NCI-H1417 (cell line): ENCODE measurements at regions not wholly inside any gene's neighbourhood (a gene's known extent, or its start where the extent isn't known, plus 50 kb on each side); places are given as distances from the start of the nearest gene placed in this dataset.
"Not testable (repeated sequence)": the region's sequence is repeated elsewhere in the genome, so short reads cannot be mapped to it uniquely, and the experiment has no call there.

Source experiments
- DNase-seq, 3 experiments: peaks; one replicate each; lab custom pipeline; 2025; lab: John Stamatoyannopoulos, UW

DNA sequence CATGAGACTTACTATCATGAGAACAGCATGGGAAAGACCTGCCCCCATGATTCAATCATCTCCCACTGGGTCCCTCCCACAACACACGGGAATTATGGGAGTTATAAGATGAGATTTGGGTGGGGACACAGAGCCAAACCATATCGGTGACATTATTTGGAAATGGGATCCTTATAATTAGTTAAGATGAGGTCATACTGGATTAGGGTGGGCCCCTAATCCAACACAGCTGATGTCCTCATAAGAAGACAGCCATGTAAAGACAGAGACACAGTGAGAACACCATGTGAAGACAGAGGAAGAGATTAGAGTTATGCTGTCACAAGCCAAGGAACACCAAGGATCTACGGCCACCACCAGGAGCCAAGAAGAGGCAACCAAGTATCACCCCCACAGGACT is 161.7 kb downstream of the SPTSSA start:
- DNase-seq: no peak

DNA sequence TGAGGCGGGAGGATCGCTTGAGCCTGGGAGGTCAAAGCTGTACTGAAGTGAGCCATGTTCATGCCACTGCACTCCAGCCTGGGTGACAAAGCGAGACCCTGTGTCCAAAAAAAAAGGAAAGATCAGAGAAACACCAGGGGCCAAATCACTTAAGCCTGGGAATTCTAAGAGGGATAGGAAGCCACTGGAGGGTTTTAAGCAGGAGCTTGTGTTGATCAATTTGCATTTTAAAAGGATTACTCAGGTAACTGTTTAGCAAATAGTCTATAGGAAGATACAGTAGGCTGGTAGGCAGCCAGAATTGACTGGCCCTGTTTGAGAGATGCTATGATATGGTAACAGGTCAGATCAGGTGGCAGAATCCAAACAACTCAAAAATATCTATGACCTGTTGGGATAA is 162.7 kb downstream of the SPTSSA start:
- DNase-seq: no peak

DNA sequence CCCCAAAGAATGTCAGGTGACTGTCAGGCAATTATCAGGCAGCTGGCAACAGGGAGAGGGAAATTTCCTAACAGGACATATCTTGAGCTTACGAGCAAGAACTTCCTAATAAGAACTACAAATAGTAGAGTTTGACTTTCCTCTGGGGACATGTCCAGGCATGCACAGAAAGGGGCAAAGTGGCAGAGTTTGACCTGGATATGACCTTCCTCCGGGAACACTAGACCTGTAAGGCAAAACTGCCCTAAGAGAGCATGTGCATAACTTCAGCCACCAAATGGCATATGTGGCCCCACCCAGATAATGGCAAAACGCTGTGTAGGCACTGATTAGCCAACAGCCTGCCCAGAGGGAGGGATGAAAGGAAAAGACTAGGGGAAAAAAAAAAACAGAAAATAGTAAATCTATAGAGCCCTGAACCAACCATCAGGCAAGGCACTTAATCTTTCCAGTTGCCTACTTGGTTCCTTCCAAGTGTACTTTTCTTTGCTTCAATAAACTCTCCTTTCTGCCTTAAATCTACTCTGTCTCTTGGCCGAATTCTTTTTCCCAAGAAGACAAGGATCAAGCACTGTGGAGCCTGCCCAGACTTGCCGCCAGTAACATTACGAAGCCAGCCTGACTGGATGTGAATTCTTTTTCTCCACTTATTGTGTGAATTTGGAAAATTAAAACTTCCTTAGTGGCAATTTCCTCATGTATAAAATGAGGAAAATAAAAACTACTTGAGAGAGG is 164.1 kb downstream of the SPTSSA start:
- no peak for DNase-seq

DNA sequence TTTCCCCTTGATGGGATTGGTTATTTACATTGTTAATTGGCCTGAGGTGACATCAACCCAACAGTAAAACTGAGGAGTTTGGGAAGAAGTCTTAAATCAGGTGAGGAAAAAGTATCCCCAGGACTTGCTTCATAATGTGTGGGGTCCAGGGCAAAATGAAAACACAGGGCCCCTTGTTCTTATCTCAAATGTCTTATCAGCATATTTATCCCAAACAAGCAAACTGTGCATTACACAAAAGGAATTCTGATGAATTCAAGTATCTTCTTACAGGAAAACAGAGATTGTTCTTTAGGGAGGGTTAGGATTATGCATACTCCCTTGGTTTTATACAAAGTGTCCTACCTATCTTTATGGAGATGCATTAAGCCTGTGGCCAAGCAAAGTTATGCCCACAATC is 178.4 kb downstream of the SPTSSA start:
- no peak for DNase-seq

DNA sequence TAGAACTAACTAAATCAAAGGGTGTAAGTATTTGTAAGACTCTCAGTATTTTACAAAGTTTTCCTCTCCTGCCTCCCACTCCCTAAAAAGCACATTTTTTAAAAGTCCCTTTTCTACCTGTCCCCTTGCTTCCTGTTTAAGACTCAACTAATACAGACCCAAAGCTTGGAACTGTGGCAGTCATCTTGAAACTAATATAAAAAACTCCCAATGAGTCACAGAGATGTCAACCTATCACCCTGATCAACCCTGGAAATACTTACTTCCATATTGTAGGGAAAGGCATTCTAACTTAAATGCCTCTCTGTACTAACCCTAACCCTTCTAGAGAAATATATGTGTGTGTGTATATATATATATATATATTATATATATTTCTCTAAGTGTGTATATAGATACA is 184.8 kb downstream of the SPTSSA start:
- DNase-seq: no peak

DNA sequence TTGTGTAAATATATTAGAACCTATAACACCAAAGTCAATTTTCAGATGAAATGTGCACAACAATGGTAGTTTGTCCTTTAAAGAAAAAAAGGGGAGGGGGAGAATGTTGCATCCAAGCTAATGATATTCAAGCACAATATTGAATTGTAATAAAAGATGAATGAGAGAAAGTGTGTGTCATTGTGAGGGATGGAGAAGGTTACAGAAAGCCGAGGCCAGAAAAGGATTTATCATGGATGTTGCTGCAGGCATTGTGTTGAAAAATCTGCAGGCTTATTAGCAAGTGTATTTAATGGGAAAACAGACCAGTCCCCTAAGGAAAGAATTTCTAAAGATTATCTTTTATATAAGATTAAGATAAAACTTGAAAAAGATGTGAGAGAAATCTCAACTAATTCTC is 186.5 kb downstream of the SPTSSA start:
- no peak for DNase-seq

DNA sequence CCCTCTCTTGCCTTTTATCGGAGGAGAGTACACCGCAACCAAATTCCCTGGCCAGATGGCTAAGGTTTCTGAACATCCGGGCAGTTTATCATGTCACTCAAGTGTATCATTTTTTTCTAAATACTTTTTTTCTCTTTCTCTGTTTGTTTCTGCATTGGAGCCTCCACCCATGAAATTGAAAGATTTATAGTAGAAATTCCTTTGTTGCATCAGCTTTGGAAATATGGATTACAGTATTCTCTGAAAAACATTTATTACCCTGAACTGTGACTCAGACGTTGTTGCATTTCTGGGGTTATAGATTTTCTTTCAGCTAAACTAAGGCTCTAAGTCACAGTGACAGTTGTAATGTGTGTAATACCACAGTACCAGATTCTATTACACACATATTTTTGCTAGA is 187.0 kb downstream of the SPTSSA start:
- DNase-seq: no peak

DNA sequence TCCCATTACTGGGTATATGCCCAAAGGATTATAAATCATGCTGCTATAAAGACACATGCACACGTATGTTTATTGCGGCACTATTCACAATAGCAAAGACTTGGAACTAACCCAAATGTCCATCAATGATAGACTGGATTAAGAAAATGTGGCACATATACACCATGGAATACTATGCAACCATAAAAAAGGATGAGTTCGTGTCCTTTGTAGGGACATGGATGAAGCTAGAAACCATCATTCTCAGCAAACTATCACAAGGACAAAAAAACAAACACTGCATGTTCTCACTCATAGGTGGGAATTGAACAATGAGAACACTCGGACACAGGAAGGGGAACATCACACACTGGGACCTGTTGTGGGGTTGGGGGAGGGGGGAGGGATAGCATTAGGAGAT is 188.3 kb downstream of the SPTSSA start:
- not testable (repeated sequence) for DNase-seq

DNA sequence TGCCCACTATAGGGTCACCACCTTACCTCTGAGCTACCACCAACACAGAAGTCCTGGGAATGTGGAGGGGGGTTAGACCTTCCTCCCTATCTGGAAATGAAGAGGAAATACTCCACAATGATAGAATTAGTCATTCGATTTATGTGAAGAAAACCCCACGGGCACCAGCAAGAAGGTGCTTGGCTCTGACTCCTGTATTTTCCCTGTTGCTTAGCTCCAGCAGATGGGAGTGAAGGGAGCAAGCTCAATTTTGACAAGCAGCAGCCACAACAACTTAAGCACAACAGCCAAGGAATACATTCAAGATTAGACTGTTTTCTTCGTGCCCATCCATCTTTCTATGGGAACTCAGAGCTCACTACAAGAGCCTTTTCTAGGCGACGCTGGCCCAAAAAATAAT is 191.7 kb downstream of the SPTSSA start:
- DNase-seq: no peak

DNA sequence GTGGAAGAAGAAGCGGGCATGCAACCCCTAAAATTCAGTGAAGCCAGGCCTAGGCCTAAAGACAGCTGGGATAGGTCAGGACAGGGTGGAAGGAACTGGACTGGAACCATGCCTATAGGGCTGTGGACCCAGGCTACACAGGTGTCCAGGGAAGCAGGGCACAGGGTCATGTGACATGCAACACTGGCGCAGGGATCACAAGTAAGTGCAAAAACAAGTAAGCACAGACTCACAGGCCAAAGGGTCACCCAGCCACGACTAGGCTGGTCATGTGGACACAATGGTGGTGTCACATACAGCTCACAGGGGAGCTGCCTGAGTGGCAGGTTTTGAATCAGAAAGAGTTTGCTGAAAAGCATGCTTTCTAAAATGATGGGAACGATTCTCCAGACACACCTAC is 195.7 kb downstream of the SPTSSA start:
- no peak for DNase-seq

DNA sequence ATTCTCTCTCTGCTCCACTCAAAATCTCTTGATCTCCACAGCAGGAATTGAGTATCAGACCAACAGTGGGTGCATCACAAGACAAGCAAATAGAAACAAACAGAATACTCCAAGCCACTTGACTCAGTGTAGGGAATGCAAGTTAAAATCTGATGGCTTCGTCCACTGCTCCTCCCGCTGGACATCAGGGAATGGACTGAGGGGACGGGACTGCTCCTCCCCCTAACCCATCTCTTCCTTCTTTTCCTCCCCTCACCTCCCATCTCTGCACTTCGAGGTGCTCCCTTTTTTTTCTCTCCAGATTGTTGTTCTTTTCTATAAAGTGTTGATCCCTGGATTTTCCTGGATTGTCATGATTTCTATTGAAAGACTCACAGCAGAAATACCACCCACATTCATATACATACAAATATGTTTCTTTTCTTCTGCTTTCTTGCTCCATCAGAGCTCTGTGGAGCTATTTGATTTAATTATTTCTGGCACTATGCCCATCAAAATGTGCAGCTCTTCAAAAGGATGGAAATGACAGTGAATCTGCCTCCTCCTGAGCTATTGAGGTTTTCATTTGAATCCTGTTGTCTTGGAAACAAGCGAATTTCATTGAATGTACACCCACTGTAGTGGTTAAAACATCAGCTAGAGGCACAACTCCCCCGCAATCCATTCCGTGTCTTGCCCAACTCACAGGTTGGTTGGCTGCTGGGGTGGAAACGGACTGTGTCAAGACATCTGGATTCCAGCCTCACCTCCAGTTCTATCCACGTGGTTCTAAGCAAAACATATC is 199.7 kb downstream of the SPTSSA start:
- peak in 1 of 3 experiments; percentile 31 for DNase-seq

DNA sequence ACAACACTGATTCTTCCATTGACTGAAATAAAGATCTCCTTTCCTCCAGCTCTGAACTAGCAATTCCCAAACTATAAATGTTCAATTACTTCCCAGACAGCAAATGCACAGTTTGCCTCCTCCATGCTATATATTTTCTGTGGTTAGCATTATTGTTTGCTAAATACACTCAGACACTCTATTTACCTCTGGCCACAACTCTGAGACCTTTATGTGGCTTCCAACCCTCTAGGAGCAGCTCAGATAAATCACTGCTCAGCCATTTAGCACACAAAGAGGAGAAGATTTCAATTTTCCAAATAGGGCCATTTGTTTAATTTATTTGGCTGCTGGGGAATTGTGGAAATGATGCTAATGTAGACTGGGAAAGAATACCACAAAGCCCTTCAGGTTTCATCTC is 202.0 kb downstream of the SPTSSA start:
- no peak for DNase-seq

DNA sequence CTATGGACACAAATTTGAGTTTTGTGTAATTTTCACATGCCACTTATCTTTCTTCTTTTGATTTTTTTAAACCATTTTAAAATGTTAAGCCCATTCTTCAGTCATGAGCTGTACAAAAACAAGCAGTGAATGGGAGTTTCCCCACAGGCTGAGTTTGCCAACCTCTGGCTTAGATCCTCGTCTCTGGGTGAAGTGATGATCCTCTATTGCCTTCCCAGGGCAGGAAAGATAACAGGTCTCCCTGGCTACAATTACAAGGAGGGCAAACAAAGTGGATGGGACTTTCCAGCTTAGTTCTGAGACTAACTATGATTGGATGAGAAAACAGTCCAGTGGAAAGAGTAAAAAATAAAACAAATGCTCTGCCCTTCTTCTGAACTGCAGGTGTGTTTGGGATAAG is 203.7 kb downstream of the SPTSSA start:
- DNase-seq: no peak

DNA sequence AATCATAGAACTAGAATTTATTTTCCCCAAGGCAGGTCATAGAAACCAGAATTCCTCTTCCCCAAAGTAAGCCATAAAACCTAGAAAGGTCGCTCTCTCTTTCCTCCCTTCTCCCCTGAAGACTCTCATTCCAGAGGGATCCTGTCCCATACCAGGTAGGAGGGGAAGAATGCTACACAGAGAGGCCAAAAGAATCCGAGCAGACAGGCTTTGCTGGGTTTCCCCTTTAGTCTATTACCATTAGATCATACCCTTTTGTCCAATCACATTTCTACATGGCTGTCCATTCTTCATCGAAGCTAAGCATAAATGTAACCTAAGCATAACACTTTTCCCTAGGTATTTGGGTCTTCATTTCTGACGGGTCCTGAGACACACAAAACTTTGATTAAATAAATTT is 204.5 kb downstream of the SPTSSA start:
- DNase-seq: no peak

DNA sequence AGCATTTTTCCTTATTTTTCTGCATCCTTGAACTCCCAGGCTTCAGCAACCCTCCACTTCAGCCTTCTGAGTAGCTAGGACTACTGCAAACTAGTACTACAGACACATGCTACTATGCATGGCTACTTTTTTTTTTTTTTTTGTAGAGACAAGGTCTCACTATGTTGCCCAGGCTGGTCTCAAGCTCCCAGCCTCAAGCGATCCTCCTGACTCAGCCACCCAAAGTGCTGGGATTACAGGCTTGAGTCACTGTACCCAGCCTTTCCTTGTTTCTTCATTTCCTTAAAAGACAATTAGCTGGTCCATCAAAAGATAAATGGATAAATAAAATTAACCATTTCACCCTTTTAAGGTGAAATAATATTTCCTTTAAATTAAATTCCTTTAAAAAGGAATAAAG is 205.8 kb downstream of the SPTSSA start:
- DNase-seq: no peak

DNA sequence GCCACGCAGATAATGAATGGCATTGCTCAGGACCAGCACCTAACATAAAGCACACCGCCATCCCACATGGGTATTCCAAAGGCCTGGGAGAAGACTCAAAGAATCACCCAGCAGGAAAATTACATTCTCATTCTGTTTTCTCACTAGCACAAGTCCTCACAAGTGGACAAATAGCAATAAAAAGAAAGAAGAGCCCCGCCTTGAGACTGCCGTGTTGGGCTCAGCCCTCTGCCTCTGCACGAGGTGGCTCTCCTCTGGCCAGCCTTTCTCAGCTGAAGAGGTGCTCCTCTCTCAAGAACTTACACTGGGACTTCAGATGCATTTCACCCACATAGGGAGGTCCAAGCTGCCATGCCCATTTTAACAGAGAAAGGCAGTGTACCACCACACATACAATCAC is 207.5 kb downstream of the SPTSSA start:
- DNase-seq: peak in 1 of 3 experiments; percentile 17

DNA sequence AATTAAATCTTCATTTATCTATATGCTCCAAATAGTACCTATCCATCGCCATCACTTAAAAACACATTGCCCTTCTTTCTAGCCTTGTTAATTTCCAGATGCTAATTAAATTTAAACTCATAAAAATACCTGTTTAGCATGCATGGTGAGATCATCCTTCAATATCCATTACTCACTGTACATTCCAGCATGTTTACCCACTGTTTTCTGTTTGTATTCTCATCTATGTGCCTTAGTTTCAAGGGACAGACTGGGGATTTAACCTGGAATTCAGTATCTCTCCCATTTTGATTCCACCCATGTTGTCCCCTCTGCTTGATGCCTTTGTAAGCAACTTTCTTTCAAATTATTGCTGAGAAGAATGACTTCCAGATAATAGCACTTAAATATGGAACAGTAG is 208.0 kb downstream of the SPTSSA start:
- no peak for DNase-seq

DNA sequence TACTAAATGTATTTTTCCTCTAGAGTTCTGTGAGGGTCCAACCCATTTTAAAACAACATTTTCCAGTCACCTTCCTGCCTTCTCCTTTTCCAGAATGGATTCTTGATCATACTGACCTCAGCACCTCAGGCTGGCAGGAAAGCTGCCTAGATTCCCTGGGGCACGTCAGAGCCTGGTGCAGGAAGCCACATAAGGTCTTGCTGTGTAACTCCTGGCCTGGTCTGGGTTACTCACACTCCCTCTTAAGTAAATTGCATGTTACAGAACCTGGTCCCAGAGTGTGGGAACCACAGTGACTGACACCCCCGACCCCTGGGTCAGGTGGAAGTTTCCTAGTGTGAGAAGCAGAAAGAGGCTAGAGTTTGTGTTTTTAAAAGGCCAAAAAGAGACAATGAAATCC is 209.8 kb downstream of the SPTSSA start:
- peak in 1 of 3 experiments; percentile 14 for DNase-seq

DNA sequence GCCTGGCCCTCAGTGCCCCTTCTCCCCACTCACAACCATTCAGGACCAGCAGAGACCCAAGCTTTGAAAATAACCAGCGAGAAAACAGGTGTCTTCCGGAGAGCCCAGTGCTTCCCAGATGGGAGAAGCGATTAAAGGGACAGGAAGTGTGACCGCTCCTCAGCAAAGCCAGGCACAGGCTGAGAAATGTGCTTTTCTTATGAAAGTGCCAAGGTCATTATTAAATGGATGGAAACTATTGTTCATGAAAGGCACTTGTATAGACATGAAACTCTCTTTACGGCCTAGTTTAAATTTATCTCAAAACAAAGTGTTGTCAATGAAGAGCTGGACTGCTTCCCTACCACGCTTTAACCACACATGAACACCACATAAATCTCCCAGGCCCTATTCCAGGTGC is 210.4 kb downstream of the SPTSSA start:
- peak in 1 of 3 experiments; percentile 19 for DNase-seq

DNA sequence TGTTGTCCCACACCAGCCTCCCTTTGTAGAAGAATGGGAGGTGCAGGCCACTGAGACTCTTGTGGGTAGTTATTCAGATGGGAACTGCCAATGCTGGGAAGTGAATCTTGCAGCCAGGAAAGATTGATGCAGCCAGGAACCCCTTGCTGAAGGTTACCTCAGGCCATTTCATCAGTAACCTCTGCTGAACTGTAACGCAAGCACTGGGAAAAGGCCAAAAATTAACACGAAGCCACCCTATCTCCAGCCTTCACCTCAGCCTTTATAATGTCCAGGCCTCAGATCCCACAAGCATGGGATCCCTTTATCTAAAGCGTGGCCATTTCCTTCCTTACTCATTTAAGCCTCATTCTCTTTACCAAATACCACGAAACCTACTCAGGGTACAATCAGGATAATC is 211.1 kb downstream of the SPTSSA start:
- no peak for DNase-seq

DNA sequence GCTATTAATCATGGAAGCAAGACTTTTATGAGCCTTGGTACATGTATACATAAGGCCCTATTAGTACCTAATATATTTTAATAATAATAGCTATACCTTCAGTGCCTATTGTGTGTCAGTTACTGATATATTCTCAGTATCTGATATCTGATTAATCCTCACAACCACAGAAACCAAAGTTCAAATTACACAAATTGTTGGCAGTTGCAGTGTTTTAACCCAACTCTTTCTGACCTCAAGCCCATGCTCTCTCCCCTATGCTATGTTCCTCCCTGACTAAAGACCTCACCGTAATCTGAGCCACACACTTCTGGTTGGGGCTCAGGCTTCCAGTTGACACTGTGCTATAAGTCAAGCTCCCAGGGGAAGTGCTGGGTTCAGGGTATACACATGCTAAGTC is 214.4 kb downstream of the SPTSSA start:
- no peak for DNase-seq

DNA sequence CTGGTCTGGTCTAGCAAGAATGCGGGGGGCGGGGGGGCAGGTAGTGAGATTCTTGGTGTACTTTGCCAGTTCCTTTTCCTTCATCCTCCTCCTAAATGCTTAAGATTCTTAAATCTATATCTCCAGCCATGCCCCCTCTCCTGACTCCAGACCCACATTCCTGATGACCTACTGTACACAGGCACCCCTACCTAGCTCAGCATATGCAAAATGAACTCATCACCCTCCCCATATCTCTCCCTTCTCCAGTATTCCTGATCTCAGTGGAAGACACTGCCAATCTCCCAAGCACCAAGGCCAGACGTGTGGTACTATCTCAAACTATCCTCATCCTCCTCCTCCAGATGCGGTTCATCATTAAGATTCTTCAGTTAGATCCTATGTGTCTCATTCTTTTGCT is 215.8 kb downstream of the SPTSSA start:
- DNase-seq: no peak

DNA sequence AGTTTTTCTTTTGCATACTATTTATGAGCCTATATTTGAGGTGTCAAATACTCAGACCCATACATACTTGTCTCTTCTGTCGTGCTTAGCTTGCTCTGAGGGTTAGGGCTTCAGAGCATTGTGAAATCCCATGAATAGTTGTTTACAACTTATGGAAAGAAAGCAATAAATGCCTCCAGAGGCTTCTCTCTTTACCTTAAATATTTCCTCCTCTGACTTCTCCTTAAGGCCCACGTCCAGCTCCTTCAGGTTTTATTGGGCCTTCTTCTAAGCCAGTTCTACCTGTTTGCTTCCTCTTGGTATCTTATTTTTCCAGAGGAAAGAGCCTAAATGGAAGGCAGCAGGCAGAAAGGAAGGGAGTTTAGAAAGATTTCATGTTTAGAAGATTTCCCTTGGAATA is 218.6 kb downstream of the SPTSSA start:
- no peak for DNase-seq

DNA sequence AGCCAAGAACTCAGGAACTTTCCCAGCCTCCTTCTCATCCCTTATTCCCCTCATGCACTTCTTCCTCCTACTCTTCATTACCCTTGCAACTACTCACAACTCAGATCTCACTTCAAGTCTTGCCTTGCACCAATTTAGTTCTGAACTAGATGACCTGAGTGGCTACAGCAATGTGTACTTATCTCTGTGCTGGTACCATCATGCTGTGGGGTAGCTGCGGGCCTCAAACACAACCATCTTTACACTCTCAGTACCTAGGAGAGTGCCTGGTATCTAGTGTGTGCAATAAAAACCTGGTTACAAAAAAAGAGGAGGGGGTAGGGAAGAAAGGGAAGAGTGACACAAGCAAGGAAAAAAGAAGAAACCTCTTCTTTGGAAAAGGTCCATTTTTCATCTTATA is 219.0 kb downstream of the SPTSSA start:
- no peak for DNase-seq
